Tibial nerve (tissue), 4 donors: ENCODE measurements at regions not wholly inside any gene's neighbourhood (a gene's known extent, or its start where the extent isn't known, plus 50 kb on each side); places are given as distances from the start of the nearest gene placed in this dataset.

Source experiments
- EP300 ChIP-seq, 2 donors: sonication (generic); formaldehyde crosslinking; IDR thresholded peaks; one replicate each; pipeline ENCODE4 v1.6.1; 2017; ENCODE audit warnings: antibody characterized with exemption in 2 of 2, mild to moderate bottlenecking in 1 of 2
- POLR2A ChIP-seq, 2 donors: fragments of 450-650 bp; IDR thresholded peaks; one replicate each; pipeline ENCODE4 v1.6.1; 2017; ENCODE audit warnings: antibody characterized with exemption in 2 of 2, mild to moderate bottlenecking in 2 of 2, moderate library complexity in 2 of 2
- TF ChIP-seq, protein P1 (sequence below), 5 experiments: fragments of 200-600 bp in 3 of 5; fragments of 450-650 bp in 2 of 5; sonication (generic) in 3 of 5; IDR thresholded peaks; one replicate each; pipeline ENCODE4 v1.5.1; 2016 to 2019; ENCODE audit warnings: antibody characterized with exemption in 5 of 5, mild to moderate bottlenecking in 3 of 5, moderate library complexity in 2 of 5

GRCh38 chr3:56864090-56864489 lies 62.3 kb upstream of the ARHGEF3 start:
- TF ChIP-seq, protein P1, sequence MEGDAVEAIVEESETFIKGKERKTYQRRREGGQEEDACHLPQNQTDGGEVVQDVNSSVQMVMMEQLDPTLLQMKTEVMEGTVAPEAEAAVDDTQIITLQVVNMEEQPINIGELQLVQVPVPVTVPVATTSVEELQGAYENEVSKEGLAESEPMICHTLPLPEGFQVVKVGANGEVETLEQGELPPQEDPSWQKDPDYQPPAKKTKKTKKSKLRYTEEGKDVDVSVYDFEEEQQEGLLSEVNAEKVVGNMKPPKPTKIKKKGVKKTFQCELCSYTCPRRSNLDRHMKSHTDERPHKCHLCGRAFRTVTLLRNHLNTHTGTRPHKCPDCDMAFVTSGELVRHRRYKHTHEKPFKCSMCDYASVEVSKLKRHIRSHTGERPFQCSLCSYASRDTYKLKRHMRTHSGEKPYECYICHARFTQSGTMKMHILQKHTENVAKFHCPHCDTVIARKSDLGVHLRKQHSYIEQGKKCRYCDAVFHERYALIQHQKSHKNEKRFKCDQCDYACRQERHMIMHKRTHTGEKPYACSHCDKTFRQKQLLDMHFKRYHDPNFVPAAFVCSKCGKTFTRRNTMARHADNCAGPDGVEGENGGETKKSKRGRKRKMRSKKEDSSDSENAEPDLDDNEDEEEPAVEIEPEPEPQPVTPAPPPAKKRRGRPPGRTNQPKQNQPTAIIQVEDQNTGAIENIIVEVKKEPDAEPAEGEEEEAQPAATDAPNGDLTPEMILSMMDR (IDR thresholded peaks at IDR 0.05), result no peak
- no peak for TF ChIP-seq EP300 (IDR thresholded peaks at IDR 0.05)
- no peak for TF ChIP-seq POLR2A (IDR thresholded peaks at IDR 0.05)
